ENCODE measurements at regions not wholly inside any gene's neighbourhood (a gene's known extent, or its start where the extent isn't known, plus 50 kb on each side); places are given as distances from the start of the nearest gene placed in this dataset.
"Not testable (repeated sequence)": the region's sequence is repeated elsewhere in the genome, so short reads cannot be mapped to it uniquely, and the experiment has no call there.

DNA sequence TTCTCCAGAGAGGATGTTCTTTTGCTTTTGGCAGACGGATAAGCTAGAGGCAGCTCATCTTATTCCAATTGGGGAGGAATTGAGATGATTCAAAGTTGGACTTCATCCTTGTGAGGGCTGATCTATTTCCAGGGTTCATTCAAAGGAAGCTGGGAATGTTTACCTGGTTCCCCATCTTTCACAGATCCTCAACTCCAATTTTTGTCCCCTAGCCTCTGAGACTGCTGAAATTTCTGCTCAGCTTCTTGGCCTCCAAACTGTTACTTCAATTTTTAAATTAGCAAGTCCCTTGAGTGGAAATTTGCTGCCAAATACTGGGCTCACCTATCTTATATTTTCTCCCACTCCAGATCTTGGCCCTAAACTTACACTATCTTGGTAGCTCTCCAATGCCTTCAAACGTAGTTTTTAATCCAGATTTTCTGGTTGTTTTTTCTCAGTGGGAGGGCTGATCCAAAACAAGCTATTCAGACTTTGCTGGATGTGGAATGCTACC, 93.9 kb upstream of the NEK6 start (continued):
- TF ChIP-seq, protein P1, sequence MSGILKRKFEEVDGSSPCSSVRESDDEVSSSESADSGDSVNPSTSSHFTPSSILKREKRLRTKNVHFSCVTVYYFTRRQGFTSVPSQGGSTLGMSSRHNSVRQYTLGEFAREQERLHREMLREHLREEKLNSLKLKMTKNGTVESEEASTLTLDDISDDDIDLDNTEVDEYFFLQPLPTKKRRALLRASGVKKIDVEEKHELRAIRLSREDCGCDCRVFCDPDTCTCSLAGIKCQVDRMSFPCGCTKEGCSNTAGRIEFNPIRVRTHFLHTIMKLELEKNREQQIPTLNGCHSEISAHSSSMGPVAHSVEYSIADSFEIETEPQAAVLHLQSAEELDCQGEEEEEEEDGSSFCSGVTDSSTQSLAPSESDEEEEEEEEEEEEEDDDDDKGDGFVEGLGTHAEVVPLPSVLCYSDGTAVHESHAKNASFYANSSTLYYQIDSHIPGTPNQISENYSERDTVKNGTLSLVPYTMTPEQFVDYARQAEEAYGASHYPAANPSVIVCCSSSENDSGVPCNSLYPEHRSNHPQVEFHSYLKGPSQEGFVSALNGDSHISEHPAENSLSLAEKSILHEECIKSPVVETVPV (CRISPR knock-in tag; IDR thresholded peaks at IDR 0.05) = no peak

DNA sequence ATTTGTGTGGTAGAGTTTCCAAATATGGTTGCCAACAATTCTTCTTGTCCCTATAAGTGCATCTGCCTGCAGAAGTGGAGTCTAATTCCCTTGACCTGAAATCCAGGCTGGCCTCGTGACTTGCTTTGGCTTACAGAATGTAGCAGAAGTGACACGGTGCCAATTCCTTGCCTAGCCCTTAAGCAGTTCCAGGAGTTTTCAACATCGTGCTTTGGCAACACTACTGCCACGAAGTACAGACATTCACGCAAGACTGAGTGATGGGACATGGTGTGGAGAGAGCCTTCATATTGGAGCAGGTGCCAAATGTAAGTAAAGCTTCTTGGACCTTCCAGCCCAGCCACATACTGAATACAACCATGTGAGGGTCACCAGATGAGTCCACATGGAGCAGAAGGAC, 92.9 kb upstream of the NEK6 start:
- no peak for ATAC-seq
- TF ChIP-seq PPARA (CRISPR knock-in tag; IDR thresholded peaks at IDR 0.05; ENCODE audit: borderline replicate concordance) = no peak

DNA sequence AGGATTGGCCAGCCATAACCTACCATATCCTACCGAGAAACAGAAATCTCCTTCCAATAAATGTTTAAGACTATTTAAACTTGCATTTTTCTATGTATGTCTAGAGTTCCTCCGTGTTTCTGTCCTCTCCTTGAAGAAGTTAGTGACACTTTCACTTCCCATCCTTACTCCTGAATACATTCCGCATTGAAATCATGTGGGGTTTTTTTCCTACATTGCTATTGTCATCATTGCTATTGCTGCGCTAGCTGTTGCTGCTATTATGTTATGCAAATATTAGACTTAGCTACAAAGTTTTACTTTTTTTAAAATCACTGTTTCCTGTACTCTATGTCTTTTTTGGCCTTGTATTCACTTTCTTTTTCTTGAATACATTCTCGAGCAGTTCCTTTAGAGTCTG, 83.3 kb upstream of the NEK6 start:
- ATAC-seq = no peak
- TF ChIP-seq ARNTL (CRISPR knock-in tag; IDR thresholded peaks at IDR 0.05; ENCODE audit: borderline replicate concordance, low read depth) (no peak), ZNF565 (CRISPR knock-in tag; conservative IDR thresholded peaks at IDR 0.05; ENCODE audit: low read depth) (no peak), ZNF70 (CRISPR knock-in tag; IDR thresholded peaks at IDR 0.05) (no peak), CSDC2 (CRISPR knock-in tag; IDR thresholded peaks at IDR 0.05) (no peak), TCF4 (CRISPR knock-in tag; IDR thresholded peaks at IDR 0.05; ENCODE audit: borderline replicate concordance) (no peak), ESRRG (CRISPR knock-in tag; IDR thresholded peaks at IDR 0.05) (no peak), BACH2 (CRISPR knock-in tag; IDR thresholded peaks at IDR 0.05; ENCODE audit: borderline replicate concordance) (no peak)
- TF ChIP-seq, protein P2, sequence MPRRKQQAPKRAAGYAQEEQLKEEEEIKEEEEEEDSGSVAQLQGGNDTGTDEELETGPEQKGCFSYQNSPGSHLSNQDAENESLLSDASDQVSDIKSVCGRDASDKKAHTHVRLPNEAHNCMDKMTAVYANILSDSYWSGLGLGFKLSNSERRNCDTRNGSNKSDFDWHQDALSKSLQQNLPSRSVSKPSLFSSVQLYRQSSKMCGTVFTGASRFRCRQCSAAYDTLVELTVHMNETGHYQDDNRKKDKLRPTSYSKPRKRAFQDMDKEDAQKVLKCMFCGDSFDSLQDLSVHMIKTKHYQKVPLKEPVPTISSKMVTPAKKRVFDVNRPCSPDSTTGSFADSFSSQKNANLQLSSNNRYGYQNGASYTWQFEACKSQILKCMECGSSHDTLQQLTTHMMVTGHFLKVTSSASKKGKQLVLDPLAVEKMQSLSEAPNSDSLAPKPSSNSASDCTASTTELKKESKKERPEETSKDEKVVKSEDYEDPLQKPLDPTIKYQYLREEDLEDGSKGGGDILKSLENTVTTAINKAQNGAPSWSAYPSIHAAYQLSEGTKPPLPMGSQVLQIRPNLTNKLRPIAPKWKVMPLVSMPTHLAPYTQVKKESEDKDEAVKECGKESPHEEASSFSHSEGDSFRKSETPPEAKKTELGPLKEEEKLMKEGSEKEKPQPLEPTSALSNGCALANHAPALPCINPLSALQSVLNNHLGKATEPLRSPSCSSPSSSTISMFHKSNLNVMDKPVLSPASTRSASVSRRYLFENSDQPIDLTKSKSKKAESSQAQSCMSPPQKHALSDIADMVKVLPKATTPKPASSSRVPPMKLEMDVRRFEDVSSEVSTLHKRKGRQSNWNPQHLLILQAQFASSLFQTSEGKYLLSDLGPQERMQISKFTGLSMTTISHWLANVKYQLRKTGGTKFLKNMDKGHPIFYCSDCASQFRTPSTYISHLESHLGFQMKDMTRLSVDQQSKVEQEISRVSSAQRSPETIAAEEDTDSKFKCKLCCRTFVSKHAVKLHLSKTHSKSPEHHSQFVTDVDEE (CRISPR knock-in tag; IDR thresholded peaks at IDR 0.05) = no peak
- TF ChIP-seq, protein P3, sequence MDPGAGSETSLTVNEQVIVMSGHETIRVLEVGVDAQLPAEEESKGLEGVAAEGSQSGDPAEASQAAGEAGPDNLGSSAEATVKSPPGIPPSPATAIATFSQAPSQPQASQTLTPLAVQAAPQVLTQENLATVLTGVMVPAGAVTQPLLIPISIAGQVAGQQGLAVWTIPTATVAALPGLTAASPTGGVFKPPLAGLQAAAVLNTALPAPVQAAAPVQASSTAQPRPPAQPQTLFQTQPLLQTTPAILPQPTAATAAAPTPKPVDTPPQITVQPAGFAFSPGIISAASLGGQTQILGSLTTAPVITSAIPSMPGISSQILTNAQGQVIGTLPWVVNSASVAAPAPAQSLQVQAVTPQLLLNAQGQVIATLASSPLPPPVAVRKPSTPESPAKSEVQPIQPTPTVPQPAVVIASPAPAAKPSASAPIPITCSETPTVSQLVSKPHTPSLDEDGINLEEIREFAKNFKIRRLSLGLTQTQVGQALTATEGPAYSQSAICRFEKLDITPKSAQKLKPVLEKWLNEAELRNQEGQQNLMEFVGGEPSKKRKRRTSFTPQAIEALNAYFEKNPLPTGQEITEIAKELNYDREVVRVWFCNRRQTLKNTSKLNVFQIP (CRISPR knock-in tag; IDR thresholded peaks at IDR 0.05; ENCODE audit: borderline replicate concordance, low read depth) = no peak

DNA sequence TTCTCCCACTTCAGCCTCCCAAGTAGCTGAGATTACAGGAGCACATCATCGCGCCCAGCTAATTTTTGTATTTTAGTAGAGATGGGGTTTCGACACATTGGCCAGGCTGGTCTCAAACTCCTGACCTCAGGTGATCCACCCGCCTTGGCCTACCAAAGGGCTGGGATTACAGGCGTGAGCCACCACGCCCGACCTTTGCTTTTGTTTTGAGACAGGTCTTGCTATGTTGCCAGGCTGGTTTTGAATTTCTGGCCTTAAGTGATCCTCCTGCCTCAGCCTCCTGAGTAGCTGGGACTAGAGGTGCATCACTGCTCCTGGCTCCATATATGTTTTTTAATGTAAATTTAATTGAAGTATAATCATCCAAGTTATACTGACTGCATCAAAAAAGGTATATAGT, 80.2 kb upstream of the NEK6 start:
- not testable (repeated sequence) for ATAC-seq

DNA sequence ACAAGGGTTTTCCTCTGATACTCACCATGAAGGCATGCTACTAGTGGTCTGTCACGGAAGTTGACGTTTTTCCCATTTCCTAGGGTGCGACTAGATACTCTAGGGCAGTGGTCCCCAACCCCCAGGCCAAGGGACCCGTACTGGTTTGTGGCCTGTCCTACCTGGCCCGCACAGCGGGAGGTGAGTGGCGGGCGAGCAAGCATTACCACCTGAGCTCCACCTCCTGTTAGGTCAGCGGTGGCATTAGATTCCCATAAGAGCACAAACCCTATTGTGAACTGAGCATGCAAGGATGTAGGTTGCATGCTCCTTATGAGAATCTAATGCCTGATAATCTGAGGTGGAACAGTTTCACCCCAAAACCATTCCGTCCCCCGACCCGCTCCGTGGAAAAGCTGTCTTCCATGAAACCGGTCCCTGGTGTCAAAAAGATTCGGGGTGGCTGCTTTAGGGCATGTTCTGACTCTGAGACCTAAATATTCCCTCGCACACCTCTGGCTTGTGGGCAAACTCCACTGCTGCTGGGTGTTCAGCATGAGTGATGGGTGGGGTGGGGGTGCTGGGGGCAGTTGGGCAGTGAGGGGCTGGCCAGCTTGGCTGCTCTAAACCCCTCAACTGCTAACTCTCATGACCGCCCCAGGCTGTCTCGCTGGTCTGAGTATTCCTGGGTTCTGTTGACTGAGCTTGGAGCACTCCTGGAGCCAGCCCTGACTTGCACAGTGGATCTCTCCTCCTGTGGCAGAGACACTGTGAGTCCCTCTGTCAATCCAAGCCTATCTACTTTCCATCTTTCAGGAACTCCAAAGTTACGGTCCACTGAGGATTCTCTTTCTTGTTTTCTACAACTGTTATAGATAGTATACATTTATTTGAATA, 78.3 kb upstream of the NEK6 start:
- ATAC-seq = peak; percentile 33; the same call in 2 of the 3 replicates
- TF ChIP-seq ARNTL (CRISPR knock-in tag; IDR thresholded peaks at IDR 0.05; ENCODE audit: borderline replicate concordance, low read depth) (no peak), BACH2 (CRISPR knock-in tag; IDR thresholded peaks at IDR 0.05; ENCODE audit: borderline replicate concordance) (no peak), ZNF70 (CRISPR knock-in tag; IDR thresholded peaks at IDR 0.05) (no peak), ZNF565 (CRISPR knock-in tag; conservative IDR thresholded peaks at IDR 0.05; ENCODE audit: low read depth) (no peak), GLIS3 (CRISPR knock-in tag; IDR thresholded peaks at IDR 0.05) (no peak), ZFP30 (CRISPR knock-in tag; IDR thresholded peaks at IDR 0.05) (no peak), ESRRG (CRISPR knock-in tag; IDR thresholded peaks at IDR 0.05) (no peak), TCF4 (CRISPR knock-in tag; IDR thresholded peaks at IDR 0.05; ENCODE audit: borderline replicate concordance) (no peak), ZC3H10 (CRISPR knock-in tag; IDR thresholded peaks at IDR 0.05) (no peak), OSR1 (CRISPR knock-in tag; IDR thresholded peaks at IDR 0.05) (no peak), SNAI2 (CRISPR knock-in tag; IDR thresholded peaks at IDR 0.05) (no peak), ISL1 (CRISPR knock-in tag; IDR thresholded peaks at IDR 0.05) (no peak), ZFP3 (CRISPR knock-in tag; IDR thresholded peaks at IDR 0.05) (no peak), CSDC2 (CRISPR knock-in tag; IDR thresholded peaks at IDR 0.05) (no peak), ZNF8 (CRISPR knock-in tag; IDR thresholded peaks at IDR 0.05) (no peak), PPARA (CRISPR knock-in tag; IDR thresholded peaks at IDR 0.05; ENCODE audit: borderline replicate concordance) (no peak)
- TF ChIP-seq, protein P4, sequence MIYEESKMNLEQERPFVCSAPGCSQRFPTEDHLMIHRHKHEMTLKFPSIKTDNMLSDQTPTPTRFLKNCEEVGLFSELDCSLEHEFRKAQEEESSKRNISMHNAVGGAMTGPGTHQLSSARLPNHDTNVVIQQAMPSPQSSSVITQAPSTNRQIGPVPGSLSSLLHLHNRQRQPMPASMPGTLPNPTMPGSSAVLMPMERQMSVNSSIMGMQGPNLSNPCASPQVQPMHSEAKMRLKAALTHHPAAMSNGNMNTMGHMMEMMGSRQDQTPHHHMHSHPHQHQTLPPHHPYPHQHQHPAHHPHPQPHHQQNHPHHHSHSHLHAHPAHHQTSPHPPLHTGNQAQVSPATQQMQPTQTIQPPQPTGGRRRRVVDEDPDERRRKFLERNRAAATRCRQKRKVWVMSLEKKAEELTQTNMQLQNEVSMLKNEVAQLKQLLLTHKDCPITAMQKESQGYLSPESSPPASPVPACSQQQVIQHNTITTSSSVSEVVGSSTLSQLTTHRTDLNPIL (CRISPR knock-in tag; IDR thresholded peaks at IDR 0.05; ENCODE audit: low read depth) = no peak
- TF ChIP-seq, protein P3 (CRISPR knock-in tag; IDR thresholded peaks at IDR 0.05; ENCODE audit: borderline replicate concordance, low read depth) = no peak
- TF ChIP-seq, protein P2 (CRISPR knock-in tag; IDR thresholded peaks at IDR 0.05) = no peak
